GM12892 (cell line): ENCODE measurements at regions not wholly inside any gene's neighbourhood (a gene's known extent, or its start where the extent isn't known, plus 50 kb on each side); places are given as distances from the start of the nearest gene placed in this dataset.
"Not testable (repeated sequence)": the region's sequence is repeated elsewhere in the genome, so short reads cannot be mapped to it uniquely, and the experiment has no call there.

Experiments
- DNase-seq: peaks from one replicate; pipeline ENCODE4 v3.0.0; 2011; ENCODE audit not compliant: insufficient read length
- FAIRE-seq: peaks from 2 replicates; lab custom pipeline; 2011; peaks lifted over from hg19 to GRCh38; lab: Jason Lieb, UNC
- POLR2A ChIP-seq: IDR thresholded peaks from 2 replicates; pipeline ENCODE4 v1.6.1; 2011; ENCODE audit warnings: low read depth, low read length, control low read depth
- POLR2AphosphoS5 ChIP-seq: IDR thresholded peaks from 2 replicates; pipeline ENCODE4 v1.6.1; 2011; ENCODE audit warnings: low read depth, low read length, control low read depth
- TAF1 ChIP-seq: IDR thresholded peaks from 2 replicates; pipeline ENCODE4 v1.6.1; 2011; ENCODE audit warnings: low read depth, mild to moderate bottlenecking, control low read depth, low read length, borderline replicate concordance

- TF ChIP-seq POLR2A: no peak
- no peak for TF ChIP-seq POLR2AphosphoS5
- no peak for TF ChIP-seq TAF1
- FAIRE-seq: no peak
- no peak for DNase-seq
Observed at GRCh38 chr6:2581611-2582010, 169.1 kb downstream of the MYLK4 start.

GRCh38 chr6:2581011-2581410, 169.7 kb downstream of the MYLK4 start:
- no peak for TF ChIP-seq POLR2AphosphoS5
- FAIRE-seq (no peak), DNase-seq (no peak)

- DNase-seq (no peak), FAIRE-seq (no peak)
- no peak for TF ChIP-seq TAF1
Observed at GRCh38 chr6:2579804-2580570, 170.7 kb downstream of the MYLK4 start.

GRCh38 chr6:2579241-2579761, 171.4 kb downstream of the MYLK4 start:
- no peak for DNase-seq
- FAIRE-seq: no peak

DNA sequence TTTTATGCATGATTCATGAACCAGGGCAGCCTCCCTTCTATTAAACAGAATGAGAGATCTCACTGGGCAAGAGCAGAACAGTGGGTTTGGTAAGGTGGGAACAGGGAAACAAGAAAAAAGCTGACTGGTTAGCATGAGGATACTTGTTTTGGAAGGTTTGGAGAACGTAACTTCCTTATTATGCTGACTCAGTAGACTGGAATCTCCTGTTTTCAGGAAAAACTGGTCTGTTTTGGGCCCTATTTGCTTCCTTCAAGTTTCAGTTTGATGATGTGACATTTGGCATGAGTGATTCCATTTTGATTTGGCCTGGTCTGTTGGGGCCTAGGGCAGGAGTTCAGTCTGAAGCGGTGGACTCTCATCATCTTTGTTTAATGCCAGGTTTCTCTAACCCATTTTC, 172.0 kb downstream of the MYLK4 start:
- FAIRE-seq: no peak
- TF ChIP-seq TAF1 (no peak), POLR2AphosphoS5 (no peak), POLR2A (no peak)

More at GRCh38 chr6:2579241-2579761, 171.4 kb downstream of the MYLK4 start:
- TF ChIP-seq TAF1 (no peak), POLR2A (no peak), POLR2AphosphoS5 (no peak)

GRCh38 chr6:2576499-2576898, 174.2 kb downstream of the MYLK4 start:
- DNase-seq (no peak), FAIRE-seq (no peak)
- TF ChIP-seq POLR2A: no peak
- no peak for TF ChIP-seq POLR2AphosphoS5
- no peak for TF ChIP-seq TAF1

More for the DNA sequence above, 172.0 kb downstream of the MYLK4 start:
- no peak for DNase-seq

GRCh38 chr6:2575236-2575635, 175.5 kb downstream of the MYLK4 start:
- no peak for DNase-seq
- no peak for TF ChIP-seq TAF1
- no peak for FAIRE-seq

- not testable (repeated sequence) for FAIRE-seq, DNase-seq
Observed at GRCh38 chr6:2569420-2569819, 181.3 kb downstream of the MYLK4 start.

DNA sequence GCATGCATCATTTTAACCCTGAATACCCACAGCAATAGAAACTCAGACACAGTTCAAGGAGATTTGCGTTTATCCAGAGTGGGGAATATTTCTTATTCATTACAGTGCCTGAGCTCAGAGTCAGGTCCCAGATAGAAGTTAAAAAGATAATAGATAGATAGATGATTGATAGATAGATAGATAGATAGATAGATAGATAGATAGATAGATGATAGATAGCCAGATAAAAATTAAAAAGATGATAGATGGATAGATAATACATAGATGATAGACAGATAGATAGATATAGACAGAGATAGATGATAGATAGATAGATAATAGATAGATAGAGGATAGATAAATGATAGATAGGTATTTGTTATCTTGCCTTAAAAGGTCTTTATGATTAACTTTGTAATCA, 184.7 kb downstream of the MYLK4 start:
- DNase-seq: no peak
- FAIRE-seq: no peak
- TF ChIP-seq POLR2AphosphoS5 (no peak), POLR2A (no peak), TAF1 (no peak)

DNA sequence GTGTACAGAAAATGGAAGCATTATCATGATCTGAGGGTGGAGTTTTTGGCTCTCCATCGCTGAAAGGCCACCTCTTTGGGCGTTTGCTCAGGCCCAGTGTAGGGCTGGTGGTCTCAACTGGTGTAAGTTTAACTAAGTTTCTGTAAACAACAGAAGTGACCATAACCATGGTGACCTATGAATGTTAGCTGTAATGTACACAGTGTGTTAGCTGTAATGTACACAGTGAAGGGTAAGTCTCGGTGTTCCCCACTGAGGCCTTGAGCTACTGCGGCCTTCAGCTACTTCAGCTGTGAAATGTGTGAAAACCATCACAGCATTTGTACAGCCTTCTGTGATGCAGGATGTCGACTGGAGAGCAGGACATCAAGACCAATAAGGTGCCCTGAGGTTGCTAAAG, 185.2 kb downstream of the MYLK4 start:
- TF ChIP-seq TAF1: no peak
- no peak for TF ChIP-seq POLR2A
- no peak for TF ChIP-seq POLR2AphosphoS5
- no peak for FAIRE-seq
- no peak for DNase-seq

DNA sequence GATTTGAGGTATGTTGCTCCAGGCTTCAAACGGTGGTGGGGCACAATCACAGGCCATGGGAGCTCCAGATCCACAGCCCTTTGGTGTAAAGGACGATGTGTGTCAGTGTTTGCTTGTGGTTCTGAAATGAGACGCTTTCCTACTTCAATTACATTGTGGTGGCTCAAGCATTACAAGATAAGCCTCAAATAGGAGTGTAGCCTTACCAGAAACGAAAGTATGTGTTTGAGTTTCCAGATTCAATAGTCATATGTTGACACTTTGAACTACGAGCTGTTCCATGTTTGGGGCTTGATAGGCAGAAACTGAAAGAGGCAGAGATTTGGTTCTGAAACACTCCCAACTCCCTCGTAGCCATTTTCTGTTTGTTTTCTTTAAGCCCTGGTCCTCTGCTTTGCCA, 187.1 kb downstream of the MYLK4 start:
- FAIRE-seq (peak; percentile 70), DNase-seq (peak; percentile 22)
- no peak for TF ChIP-seq TAF1
- no peak for TF ChIP-seq POLR2AphosphoS5
- TF ChIP-seq POLR2A: no peak

- no peak for TF ChIP-seq POLR2AphosphoS5
- no peak for FAIRE-seq
- DNase-seq: no peak
Observed at GRCh38 chr6:2562721-2563451, 187.8 kb downstream of the MYLK4 start.
